ENCODE measurements at regions not wholly inside any gene's neighbourhood (a gene's known extent, or its start where the extent isn't known, plus 50 kb on each side); places are given as distances from the start of the nearest gene placed in this dataset.

- no peak for TF ChIP-seq ZSCAN18 (CRISPR knock-in tag; IDR thresholded peaks at IDR 0.05)
- no peak for TF ChIP-seq FOXP1 (CRISPR knock-in tag; IDR thresholded peaks at IDR 0.05; ENCODE audit: borderline replicate concordance)
- TF ChIP-seq AR (CRISPR knock-in tag; IDR thresholded peaks at IDR 0.05): no peak
Observed at GRCh38 chr20:22370137-22370536, 214.2 kb downstream of the FOXA2 start (continued).

- no peaks in the 10 kb centered on the region for H3K36me3 Mint-ChIP-seq
- DNase-seq (ENCODE audit: low spot score): no peak
- H3K4me3 Mint-ChIP-seq: no peak overlapping the region
- H3K27me3 Mint-ChIP-seq (ENCODE audit: low read depth): peaks cover 37% of the 10 kb centered on the region
- no peak overlapping the region for H3K27ac Mint-ChIP-seq
- H3K4me1 Mint-ChIP-seq: peaks cover 12% of the 10 kb centered on the region
- no peak for TF ChIP-seq CTCF (IDR thresholded peaks at IDR 0.05)
- no peak for ATAC-seq
- POLR2A ChIA-PET: no interaction called here
- peaks cover under 1% of the 10 kb centered on the region; the same call in 1 of the 2 replicates for H3K9me3 Mint-ChIP-seq
- CTCF ChIA-PET: no interaction called here
Observed at GRCh38 chr20:22369100-22369499, 215.3 kb downstream of the FOXA2 start.

GRCh38 chr20:22368235-22368634 lies 216.1 kb downstream of the FOXA2 start:
- ChIA-PET CTCF (no interaction called here), POLR2A (no interaction called here)
- H3K27ac Mint-ChIP-seq: no peak overlapping the region
- TF ChIP-seq NFATC4 (CRISPR knock-in tag; IDR thresholded peaks at IDR 0.05) (no peak), ZNF138 (CRISPR knock-in tag; conservative IDR thresholded peaks at IDR 0.05) (no peak), NR3C1 (CRISPR knock-in tag; conservative IDR thresholded peaks at IDR 0.05; ENCODE audit: low read depth) (no peak), ZNF416 (CRISPR knock-in tag; IDR thresholded peaks at IDR 0.05) (no peak), ZNF121 (CRISPR knock-in tag; IDR thresholded peaks at IDR 0.05) (no peak), GRHL2 (CRISPR knock-in tag; IDR thresholded peaks at IDR 0.05; ENCODE audit: insufficient replicate concordance, severe bottlenecking) (no peak), ESRRA (CRISPR knock-in tag; IDR thresholded peaks at IDR 0.05; ENCODE audit: borderline replicate concordance) (no peak), NFE2L1 (CRISPR knock-in tag; IDR thresholded peaks at IDR 0.05) (no peak), CBFB (CRISPR knock-in tag; IDR thresholded peaks at IDR 0.05; ENCODE audit: low read depth) (no peak), HMGA2 (CRISPR knock-in tag; IDR thresholded peaks at IDR 0.05) (no peak), ZNF512 (CRISPR knock-in tag; IDR thresholded peaks at IDR 0.05; ENCODE audit: borderline replicate concordance) (no peak), ZNF263 (CRISPR knock-in tag; IDR thresholded peaks at IDR 0.05; ENCODE audit: low read depth) (no peak), TEAD4 (CRISPR knock-in tag; IDR thresholded peaks at IDR 0.05) (no peak), ZNF396 (CRISPR knock-in tag; IDR thresholded peaks at IDR 0.05; ENCODE audit: borderline replicate concordance) (no peak)
- DNase-seq (ENCODE audit: low spot score) (no peak), ATAC-seq (no peak)
- H3K9me3 Mint-ChIP-seq: peaks cover 8% of the 10 kb centered on the region
- no peaks in the 10 kb centered on the region for H3K36me3 Mint-ChIP-seq
- peaks cover 31% of the 10 kb centered on the region for H3K27me3 Mint-ChIP-seq (ENCODE audit: low read depth)
- H3K4me1 Mint-ChIP-seq: peaks cover 12% of the 10 kb centered on the region
- no peak overlapping the region for H3K4me3 Mint-ChIP-seq
